Astrocyte of the spinal cord (primary cell): ENCODE measurements at regions not wholly inside any gene's neighbourhood (a gene's known extent, or its start where the extent isn't known, plus 50 kb on each side); places are given as distances from the start of the nearest gene placed in this dataset.

Experiments used
- DNase-seq: peaks from one replicate; pipeline ENCODE4 v3.0.0; 2011; ENCODE audit warnings: low read depth, low spot score
- H3K4me3 ChIP-seq: 2 replicates; pipeline ENCODE4 v1.5.1; 2011; ENCODE audit warnings: low read depth, mild to moderate bottlenecking, low read length, moderate library complexity
- CTCF ChIP-seq: IDR thresholded peaks from 2 replicates; pipeline ENCODE4 v1.5.1; 2012; ENCODE audit warnings: low read depth, mild to moderate bottlenecking, low read length, inconsistent platforms
- in situ Hi-C: cut with HindIII; loops from 2 replicates; pipeline ENCODE4 v1.10.0; 2017; ENCODE audit warnings: low sequenced_read_pairs

- in situ Hi-C loops, result no loop called here
- DNase-seq, result no peak
- no peak for TF ChIP-seq CTCF
- no peak overlapping the region for H3K4me3 ChIP-seq
These were observed 153.4 kb upstream of the THSD7A start for GRCh38 chr7:11985376-11985775.

GRCh38 chr7:11985971-11986370 is 154.0 kb upstream of the THSD7A start:
- no peak overlapping the region for H3K4me3 ChIP-seq
- no peak for DNase-seq
- no peak for TF ChIP-seq CTCF
- in situ Hi-C loops, result no loop called here

DNA sequence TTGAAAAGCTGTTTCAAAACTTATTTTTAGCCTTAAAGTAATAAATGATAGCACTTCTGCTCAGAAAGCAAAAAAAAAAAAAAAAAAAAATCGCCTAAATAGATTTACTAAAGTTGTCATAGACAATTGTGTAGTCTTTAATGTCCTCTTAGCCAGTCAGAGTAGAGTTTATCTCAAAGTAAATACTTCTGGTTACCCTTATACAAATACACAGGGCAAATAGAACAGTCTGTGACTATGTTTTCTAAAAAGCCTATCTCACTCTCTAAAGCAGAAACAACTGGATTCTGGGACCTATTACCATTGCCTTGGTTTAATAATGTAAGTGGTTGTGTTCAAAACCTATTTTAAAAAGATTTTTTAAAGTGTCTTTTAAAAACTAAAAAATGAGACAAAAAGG is 156.2 kb upstream of the THSD7A start:
- DNase-seq, result no peak
- in situ Hi-C loops, result no loop called here
- no peak for TF ChIP-seq CTCF
- no peak overlapping the region for H3K4me3 ChIP-seq

GRCh38 chr7:12002428-12002827 is 170.4 kb upstream of the THSD7A start:
- no peak for TF ChIP-seq CTCF
- no peak for DNase-seq
- in situ Hi-C loops, result no loop called here
- no peak overlapping the region for H3K4me3 ChIP-seq

- H3K4me3 ChIP-seq, result no peak overlapping the region
- DNase-seq, result no peak
- TF ChIP-seq CTCF, result no peak
- in situ Hi-C loops, result no loop called here
These were observed 172.6 kb upstream of the THSD7A start for GRCh38 chr7:12004581-12004980.

DNA sequence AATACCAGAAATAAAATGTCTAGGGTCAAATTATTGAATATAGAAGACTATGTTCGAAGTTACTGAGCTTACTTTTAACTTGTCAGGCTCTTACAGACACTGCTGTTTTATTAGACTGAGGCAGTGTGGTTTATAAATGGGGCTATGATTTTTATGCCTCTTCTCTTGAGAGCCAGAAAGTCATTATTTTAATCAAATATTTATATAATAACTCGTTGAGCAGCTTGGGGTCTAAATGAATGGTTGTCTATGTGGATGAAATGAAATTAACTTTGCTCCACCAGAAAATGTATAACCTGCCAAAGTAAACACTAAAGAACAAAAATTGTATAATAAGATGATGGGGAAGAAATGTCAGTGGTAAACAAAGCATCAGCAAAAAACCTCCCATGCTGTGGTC is 175.6 kb upstream of the THSD7A start:
- DNase-seq, result no peak
- in situ Hi-C loops, result no loop called here
- no peak for TF ChIP-seq CTCF
- no peak overlapping the region for H3K4me3 ChIP-seq

GRCh38 chr7:12013983-12014382 is 182.0 kb upstream of the THSD7A start:
- no peak for TF ChIP-seq CTCF
- DNase-seq, result no peak
- in situ Hi-C loops, result no loop called here
- H3K4me3 ChIP-seq, result no peak overlapping the region
